Stomach (tissue), 4 donors: ENCODE measurements at regions not wholly inside any gene's neighbourhood (a gene's known extent, or its start where the extent isn't known, plus 50 kb on each side); places are given as distances from the start of the nearest gene placed in this dataset.

Experiments
- EP300 ChIP-seq: sonication (generic); formaldehyde crosslinking; IDR thresholded peaks from one replicate; pipeline ENCODE4 v1.6.1; 2017; ENCODE audit warnings: antibody characterized with exemption
- POLR2A ChIP-seq, 4 donors: fragments of 450-650 bp; IDR thresholded peaks; one replicate each; pipeline ENCODE4 v1.6.1; 2016; ENCODE audit warnings: antibody characterized with exemption in 4 of 4, control low read depth in 2 of 4, mild to moderate bottlenecking in 1 of 4, moderate library complexity in 1 of 4
- POLR2AphosphoS5 ChIP-seq, 3 donors: sonication (generic); formaldehyde crosslinking; IDR thresholded peaks; one replicate each; pipeline ENCODE4 v1.6.1; 2016; ENCODE audit warnings: antibody characterized with exemption in 3 of 3
- TF ChIP-seq, protein P1 (sequence below), 7 experiments: fragments of 450-650 bp in 4 of 7; fragments of 200-600 bp in 3 of 7; sonication (generic) in 3 of 7; IDR thresholded peaks; one replicate each; pipeline ENCODE4 v1.5.1; 2016 to 2019; ENCODE audit warnings: antibody characterized with exemption in 7 of 7, control low read depth in 2 of 7, mild to moderate bottlenecking in 1 of 7

DNA sequence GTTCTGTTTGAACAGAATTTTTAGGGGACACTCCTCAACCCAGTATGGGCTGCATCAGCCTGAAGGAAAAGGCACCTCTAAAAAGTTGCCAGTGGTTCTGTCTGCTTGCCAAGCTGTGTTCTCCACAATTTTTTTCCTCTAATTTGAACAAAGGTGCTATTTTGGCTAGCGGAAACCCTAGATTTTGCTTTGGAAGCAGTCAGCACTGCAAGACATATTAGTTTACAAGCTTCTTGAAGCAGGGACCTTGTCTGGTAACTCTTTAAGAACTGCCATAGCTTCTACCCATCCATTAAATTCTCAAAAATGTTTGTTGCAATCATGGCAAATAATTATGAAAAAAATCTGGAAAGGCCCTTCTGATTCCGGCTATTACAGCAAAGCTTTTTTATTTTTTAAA is 75.6 kb upstream of the HEPHL1 start:
- TF ChIP-seq, protein P1, sequence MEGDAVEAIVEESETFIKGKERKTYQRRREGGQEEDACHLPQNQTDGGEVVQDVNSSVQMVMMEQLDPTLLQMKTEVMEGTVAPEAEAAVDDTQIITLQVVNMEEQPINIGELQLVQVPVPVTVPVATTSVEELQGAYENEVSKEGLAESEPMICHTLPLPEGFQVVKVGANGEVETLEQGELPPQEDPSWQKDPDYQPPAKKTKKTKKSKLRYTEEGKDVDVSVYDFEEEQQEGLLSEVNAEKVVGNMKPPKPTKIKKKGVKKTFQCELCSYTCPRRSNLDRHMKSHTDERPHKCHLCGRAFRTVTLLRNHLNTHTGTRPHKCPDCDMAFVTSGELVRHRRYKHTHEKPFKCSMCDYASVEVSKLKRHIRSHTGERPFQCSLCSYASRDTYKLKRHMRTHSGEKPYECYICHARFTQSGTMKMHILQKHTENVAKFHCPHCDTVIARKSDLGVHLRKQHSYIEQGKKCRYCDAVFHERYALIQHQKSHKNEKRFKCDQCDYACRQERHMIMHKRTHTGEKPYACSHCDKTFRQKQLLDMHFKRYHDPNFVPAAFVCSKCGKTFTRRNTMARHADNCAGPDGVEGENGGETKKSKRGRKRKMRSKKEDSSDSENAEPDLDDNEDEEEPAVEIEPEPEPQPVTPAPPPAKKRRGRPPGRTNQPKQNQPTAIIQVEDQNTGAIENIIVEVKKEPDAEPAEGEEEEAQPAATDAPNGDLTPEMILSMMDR (IDR thresholded peaks at IDR 0.05): no peak
- TF ChIP-seq POLR2AphosphoS5 (IDR thresholded peaks at IDR 0.05): no peak
- no peak for TF ChIP-seq POLR2A (IDR thresholded peaks at IDR 0.05)
- TF ChIP-seq EP300: no peak
